Lung (tissue), 11 donors: ENCODE measurements at regions not wholly inside any gene's neighbourhood (a gene's known extent, or its start where the extent isn't known, plus 50 kb on each side); places are given as distances from the start of the nearest gene placed in this dataset.

ENCODE experiments used
- ATAC-seq: fragments of 200-7000 bp; cut with Tn5 transposase; one replicate; pipeline ENCODE4 v1.9.1; 2020; ENCODE audit warnings: moderate number of reproducible peaks; ENCODE audit not compliant: insufficient read depth, low FRiP score
- DNase-seq, 3 donors: peaks; one replicate each; pipeline ENCODE4 v3.0.0-alpha.2; 2013 to 2017
- H3K27ac ChIP-seq, 2 donors: one replicate each; pipeline ENCODE4 v1.5.1; 2013; ENCODE audit warnings: mild to moderate bottlenecking in 2 of 2, moderate library complexity in 2 of 2, control low read depth in 1 of 2, inconsistent platforms in 1 of 2, low read depth in 1 of 2, low read length in 1 of 2
- H3K27me3 ChIP-seq, 3 donors: one replicate each; pipeline ENCODE4 v1.5.1; 2013; ENCODE audit warnings: low read length in 2 of 3; ENCODE audit not compliant: control insufficient read depth in 3 of 3, insufficient read depth in 3 of 3
- H3K36me3 ChIP-seq, 4 donors: one replicate each; pipeline ENCODE4 v1.5.1; 2013; ENCODE audit warnings: low read length in 4 of 4, mild to moderate bottlenecking in 1 of 4, moderate library complexity in 1 of 4; ENCODE audit not compliant: control insufficient read depth in 4 of 4, insufficient read depth in 4 of 4
- H3K4me1 ChIP-seq, 5 donors: one replicate each; pipeline ENCODE4 v1.5.1; 2013; ENCODE audit warnings: low read length in 5 of 5, mild to moderate bottlenecking in 2 of 5, moderate library complexity in 1 of 5; ENCODE audit not compliant: control insufficient read depth in 5 of 5, insufficient read depth in 5 of 5
- H3K4me3 ChIP-seq: one replicate; pipeline ENCODE4 v1.5.1; 2013; ENCODE audit warnings: mild to moderate bottlenecking, control low read depth, moderate library complexity
- H3K9ac ChIP-seq, 2 donors: one replicate each; pipeline ENCODE4 v1.5.1; 2013; ENCODE audit warnings: low read length in 2 of 2, control low read depth in 1 of 2; ENCODE audit not compliant: insufficient read depth in 1 of 2
- H3K9me3 ChIP-seq, 4 donors: one replicate each; pipeline ENCODE4 v1.5.1; 2013; ENCODE audit warnings: low read length in 3 of 4, mild to moderate bottlenecking in 1 of 4, moderate library complexity in 1 of 4; ENCODE audit not compliant: control insufficient read depth in 4 of 4, insufficient read depth in 3 of 4
- CTCF ChIP-seq: IDR thresholded peaks from 2 replicates; pipeline ENCODE4 v1.5.1; 2012; ENCODE audit warnings: mild to moderate bottlenecking; ENCODE audit errors: control extremely low read depth, extremely low read depth
- WGBS, 2 donors: extraction: QIAGEN DNeasy Blood & Tissue Kit; methylation state at CpG; one replicate each; pipeline ENCODE4 v1.1.7; 2013; 5-methylcytosine and 5-hydroxymethylcytosine counted together
- donor health status: control.
- donor health status: control.
- donor health status: Bipolar disorder and iron deficiency.
- donor health status: healthy.
- donor health status: DM: yes; HTN: yes; CAD: no.

- WGBS, 2 donors, result 96 to 97% methylated on average over 1 of the region's 1 CpG
- Histone ChIP-seq H3K36me3 (no peaks in the 10 kb centered on the region), H3K9me3 (no peaks in the 10 kb centered on the region), H3K4me3 (no peak overlapping the region), H3K4me1 (no peaks in the 10 kb centered on the region), H3K9ac (no peak overlapping the region), H3K27me3 (no peaks in the 10 kb centered on the region), H3K27ac (no peak overlapping the region)
- no peak for TF ChIP-seq CTCF
- ATAC-seq (no peak), DNase-seq (no peak)
These were observed 313.3 kb downstream of the ZNF608 start for GRCh38 chr5:124433170-124433569.

GRCh38 chr5:124421584-124421983 lies 324.9 kb downstream of the ZNF608 start:
- H3K27me3 ChIP-seq, result no peaks in the 10 kb centered on the region
- WGBS, 2 donors, result 79 to 86% methylated on average over 1 of the region's 1 CpG
- H3K36me3 ChIP-seq, result no peaks in the 10 kb centered on the region
- H3K27ac ChIP-seq, result no peak overlapping the region
- H3K9me3 ChIP-seq, result peaks cover 0 to 17% (median 0%) of the 10 kb centered on the region in 4 donors
- TF ChIP-seq CTCF, result no peak
- H3K4me1 ChIP-seq, result peaks cover 0 to 2% (median 0%) of the 10 kb centered on the region in 5 donors
- ATAC-seq (no peak), DNase-seq (no peak)
- H3K4me3 ChIP-seq, result no peak overlapping the region
- no peak overlapping the region for H3K9ac ChIP-seq

DNA sequence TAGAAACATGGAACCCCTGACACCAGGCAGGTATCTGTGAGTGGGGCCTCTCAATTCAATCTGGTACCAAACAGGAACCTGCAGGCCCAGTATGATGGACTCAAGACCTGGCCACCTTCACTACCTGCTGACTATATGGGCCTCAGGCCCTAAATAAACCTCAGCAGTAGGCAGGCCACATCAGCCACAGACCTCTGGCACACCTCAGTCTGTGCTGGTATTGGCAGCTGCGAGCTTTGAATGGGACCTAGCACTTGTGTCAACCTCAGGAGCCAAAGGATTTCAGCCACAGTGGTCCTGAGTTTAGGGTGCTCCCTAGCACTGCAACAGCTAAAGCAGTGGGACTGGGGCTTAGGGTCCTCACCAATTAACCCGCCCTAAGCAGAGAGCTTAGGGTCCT lies 325.5 kb downstream of the ZNF608 start:
- no peak for TF ChIP-seq CTCF
- H3K4me3 ChIP-seq, result no peak overlapping the region
- H3K4me1 ChIP-seq, result peaks cover 0 to 5% (median 0%) of the 10 kb centered on the region in 5 donors
- peaks cover 0 to 17% (median 0%) of the 10 kb centered on the region in 4 donors for H3K9me3 ChIP-seq
- DNase-seq (no peak), ATAC-seq (no peak)
- H3K27ac ChIP-seq, result no peak overlapping the region
- no peaks in the 10 kb centered on the region for H3K27me3 ChIP-seq
- H3K9ac ChIP-seq, result no peak overlapping the region
- 44 to 48% methylated on average over 2 of the region's 2 CpGs for WGBS, 2 donors
- H3K36me3 ChIP-seq, result no peaks in the 10 kb centered on the region

DNA sequence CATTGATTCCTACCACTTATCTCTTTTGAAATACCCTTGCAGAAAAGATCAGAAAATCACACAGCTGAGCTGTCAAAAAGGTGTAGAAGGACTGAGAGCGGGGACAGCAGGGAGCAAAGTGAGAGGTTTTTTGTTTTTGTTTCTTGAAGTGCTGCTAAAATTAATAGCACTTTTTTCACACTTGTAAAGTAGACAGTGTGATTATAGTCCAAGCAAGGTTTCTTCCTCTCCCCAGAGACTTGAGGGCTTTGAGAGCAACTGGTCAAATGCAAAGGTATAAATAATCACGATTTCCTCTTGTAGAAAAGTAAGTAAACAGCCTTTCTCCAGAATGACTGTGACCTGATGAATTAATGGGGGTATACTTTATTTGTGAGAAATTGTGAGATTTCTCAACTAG lies 326.9 kb downstream of the ZNF608 start:
- Histone ChIP-seq H3K36me3 (no peaks in the 10 kb centered on the region), H3K9ac (no peak overlapping the region), H3K4me1 (peaks cover 0 to 7% (median 0%) of the 10 kb centered on the region in 5 donors), H3K27ac (no peak overlapping the region), H3K9me3 (peaks cover 0 to 17% (median 0%) of the 10 kb centered on the region in 4 donors), H3K4me3 (no peak overlapping the region), H3K27me3 (no peaks in the 10 kb centered on the region)
- TF ChIP-seq CTCF, result no peak
- WGBS, 2 donors, result 69 to 79% methylated on average over 2 of the region's 2 CpGs
- DNase-seq (no peak), ATAC-seq (no peak)
